ENCODE measurements at regions not wholly inside any gene's neighbourhood (a gene's known extent, or its start where the extent isn't known, plus 50 kb on each side); places are given as distances from the start of the nearest gene placed in this dataset.

DNA sequence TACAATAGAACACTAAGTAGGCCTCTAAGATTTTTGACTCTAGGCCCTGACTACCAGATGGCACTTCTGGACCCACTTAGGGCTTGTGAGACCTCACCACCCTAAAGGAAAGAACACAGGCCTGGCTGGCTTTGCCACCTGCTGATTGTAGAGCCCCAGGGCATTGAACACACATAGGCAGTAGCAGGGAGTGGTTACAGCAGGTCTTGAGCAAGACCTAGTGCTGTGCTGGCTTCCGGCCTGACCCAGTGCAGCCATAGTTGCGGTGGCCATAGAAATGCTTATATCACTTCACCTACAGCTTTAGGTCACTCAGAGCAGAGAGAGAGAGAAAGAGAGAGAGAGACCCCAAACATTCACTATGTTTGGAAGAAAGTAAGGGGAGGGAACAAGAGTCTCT is 223.2 kb downstream of the LRATD1 start:
- Histone ChIP-seq H3K36me3 (ENCODE audit: control insufficient read depth in 2 of 2, insufficient read depth in 2 of 2, low read length in 1 of 2) (no peaks in the 10 kb centered on the region), H3K4me3 (no peak overlapping the region), H2AFZ (ENCODE audit: control insufficient read depth, low read depth, low read length) (no peak overlapping the region), H3K79me2 (ENCODE audit: control insufficient read depth, insufficient read depth, low read length) (no peaks in the 10 kb centered on the region), H3K27me3 (replicated peaks in 1 of 2; ENCODE audit: control insufficient read depth in 2 of 2, insufficient read depth in 2 of 2, low read length in 1 of 2) (no peaks in the 10 kb centered on the region), H3K9ac (ENCODE audit: control insufficient read depth, insufficient read depth, low read length) (no peak overlapping the region), H3K4me2 (ENCODE audit: control insufficient read depth, insufficient read depth) (no peak overlapping the region), H3K4me1 (ENCODE audit: control insufficient read depth, insufficient read depth, low read length) (no peaks in the 10 kb centered on the region), H4K20me1 (ENCODE audit: control insufficient read depth, insufficient read depth) (no peaks in the 10 kb centered on the region), H3K27ac (ENCODE audit: control insufficient read depth, insufficient read depth) (no peak overlapping the region), H3K9me3 (replicated peaks; ENCODE audit: control insufficient read depth, insufficient read depth, low read length) (no peaks in the 10 kb centered on the region)
- WGBS (ENCODE audit: insufficient coverage, insufficient replicate concordance, low lambda C conversion rate, missing lambda C conversion rate): 52% methylated on average over 2 of the region's 2 CpGs
- no peak for ATAC-seq
- intact Hi-C loops (cut with micrococcal nuclease; ENCODE audit: unreplicated experiment) (no loop called here), in situ Hi-C loops (cut with MboI) (no loop called here)
- RAD21 ChIA-PET (ENCODE audit: unreplicated experiment): no interaction called here
- no TSS peak for BruUV-seq (replicated peaks)
- DNase-seq (ENCODE audit: low read depth, low spot score): no peak
- POLR2A ChIA-PET: no interaction called here
- CTCF ChIA-PET: no interaction called here
- SMC1A ChIA-PET (ENCODE audit: uncharacterized antibody, unreplicated experiment): no interaction called here
- no peak for FAIRE-seq
- TF ChIP-seq RUNX3 (IDR thresholded peaks at IDR 0.05; ENCODE audit: low read length) (no peak), SPI1 (IDR thresholded peaks at IDR 0.05; ENCODE audit: borderline replicate concordance, insufficient read depth, low read depth, low read length) (no peak), RAD51 (IDR thresholded peaks at IDR 0.05) (no peak), SKIL (IDR thresholded peaks at IDR 0.05; ENCODE audit: low read depth, poor library complexity, severe bottlenecking) (no peak), TCF7 (IDR thresholded peaks at IDR 0.05; ENCODE audit: borderline replicate concordance) (no peak), ZSCAN29 (IDR thresholded peaks at IDR 0.05) (no peak), KAT2A (conservative IDR thresholded peaks at IDR 0.05; ENCODE audit: control insufficient read depth, low read depth, low read length) (no peak), MYC (IDR thresholded peaks at IDR 0.05; ENCODE audit: insufficient read depth, insufficient read length, insufficient replicate concordance, low read length, severe bottlenecking) (no peak), RBBP5 (conservative IDR thresholded peaks at IDR 0.05) (no peak), JUND (IDR thresholded peaks at IDR 0.05; ENCODE audit: low read depth, low read length) (no peak), ZNF384 (IDR thresholded peaks at IDR 0.05; ENCODE audit: borderline replicate concordance, low read depth, low read length) (no peak), BCLAF1 (IDR thresholded peaks at IDR 0.05) (no peak), SP1 (IDR thresholded peaks at IDR 0.05; ENCODE audit: low read depth, low read length) (no peak), ZBTB40 (IDR thresholded peaks at IDR 0.05; ENCODE audit: borderline replicate concordance) (no peak), HDAC6 (IDR thresholded peaks at IDR 0.05; ENCODE audit: unreplicated experiment) (no peak)

Measured in GM12878 (cell line).